Dendritic cell treated with granulocyte-macrophage colony-stimulating factor and Interleukin-4, amounts not matched to agents 40 ng/mL and 50 ng/mL, for 4 days (primary cell): ENCODE measurements at regions not wholly inside any gene's neighbourhood (a gene's known extent, or its start where the extent isn't known, plus 50 kb on each side); places are given as distances from the start of the nearest gene placed in this dataset.

Source experiments
- H3K27ac Mint-ChIP-seq: one replicate; pipeline ENCODE4 v1.8.0; 2022; ENCODE audit warnings: mild to moderate bottlenecking, mixed read lengths
- H3K27me3 Mint-ChIP-seq: one replicate; pipeline ENCODE4 v1.8.0; 2022; ENCODE audit warnings: mild to moderate bottlenecking, mixed read lengths
- H3K36me3 Mint-ChIP-seq: one replicate; pipeline ENCODE4 v1.8.0; 2022; ENCODE audit warnings: low read depth, mixed read lengths
- H3K4me1 Mint-ChIP-seq: one replicate; pipeline ENCODE4 v1.8.0; 2022; ENCODE audit warnings: low read depth, mixed read lengths
- H3K4me3 Mint-ChIP-seq: one replicate; pipeline ENCODE4 v1.8.0; 2022; ENCODE audit warnings: mild to moderate bottlenecking, moderate library complexity, mixed read lengths
- H3K9me3 Mint-ChIP-seq: one replicate; pipeline ENCODE4 v1.8.0; 2022; ENCODE audit warnings: mixed read lengths
- intact Hi-C: fragments of 100-400 bp; cut with micrococcal nuclease; formaldehyde crosslinking; loops from one replicate; pipeline ENCODE4 v1.15.0; 2022

DNA sequence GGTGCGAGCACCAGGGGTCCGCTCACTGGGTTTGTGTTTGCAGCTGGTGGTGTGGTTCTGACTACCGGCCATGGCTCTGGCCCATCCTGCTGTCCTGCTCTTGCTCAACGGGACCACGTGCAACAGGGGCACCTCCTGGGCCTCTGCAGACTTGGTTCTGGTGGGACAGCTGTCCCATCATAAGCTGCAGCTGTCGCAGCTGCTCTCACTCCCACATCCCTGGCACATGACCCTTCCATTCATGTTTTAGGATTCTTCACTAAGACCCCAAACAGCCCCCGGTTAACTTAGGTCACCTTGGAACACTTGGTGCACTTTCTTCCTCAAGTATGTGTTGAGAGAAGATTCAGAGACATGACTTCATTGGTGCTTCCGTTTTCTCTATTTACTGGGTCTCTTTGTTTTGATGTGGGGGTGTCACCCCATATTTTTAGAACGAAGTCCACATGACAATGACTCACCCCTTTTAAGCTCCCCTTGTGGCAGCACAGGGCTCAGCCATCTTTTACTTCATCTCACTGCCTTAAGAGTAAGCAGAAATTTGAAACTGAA lies 68.4 kb upstream of the ARHGEF7 start:
- intact Hi-C loops: loop anchor here (5.0 to 10.0 kb wide), 2 partner anchors 129 to 452 kb away; partner anchors contain the start of gene ANKRD10
- H3K4me3 Mint-ChIP-seq: no peak overlapping the region

GRCh38 chr13:111045170-111045569 lies 69.9 kb upstream of the ARHGEF7 start:
- no peak overlapping the region for H3K27ac Mint-ChIP-seq
- H3K4me1 Mint-ChIP-seq: peaks cover 13% of the 10 kb centered on the region
- no peaks in the 10 kb centered on the region for H3K36me3 Mint-ChIP-seq
- intact Hi-C loops: loop anchor here (5.0 to 10.0 kb wide), 2 partner anchors 128 to 450 kb away; partner anchors contain the start of gene ANKRD10
- H3K27me3 Mint-ChIP-seq: peaks cover 4% of the 10 kb centered on the region
- H3K4me3 Mint-ChIP-seq: no peak overlapping the region
- H3K9me3 Mint-ChIP-seq: no peaks in the 10 kb centered on the region

More for the DNA sequence above, 68.4 kb upstream of the ARHGEF7 start:
- H3K36me3 Mint-ChIP-seq: no peaks in the 10 kb centered on the region
- no peaks in the 10 kb centered on the region for H3K9me3 Mint-ChIP-seq
- H3K27me3 Mint-ChIP-seq: peaks cover 4% of the 10 kb centered on the region
- no peak overlapping the region for H3K27ac Mint-ChIP-seq
- H3K4me1 Mint-ChIP-seq: peaks cover 13% of the 10 kb centered on the region

DNA sequence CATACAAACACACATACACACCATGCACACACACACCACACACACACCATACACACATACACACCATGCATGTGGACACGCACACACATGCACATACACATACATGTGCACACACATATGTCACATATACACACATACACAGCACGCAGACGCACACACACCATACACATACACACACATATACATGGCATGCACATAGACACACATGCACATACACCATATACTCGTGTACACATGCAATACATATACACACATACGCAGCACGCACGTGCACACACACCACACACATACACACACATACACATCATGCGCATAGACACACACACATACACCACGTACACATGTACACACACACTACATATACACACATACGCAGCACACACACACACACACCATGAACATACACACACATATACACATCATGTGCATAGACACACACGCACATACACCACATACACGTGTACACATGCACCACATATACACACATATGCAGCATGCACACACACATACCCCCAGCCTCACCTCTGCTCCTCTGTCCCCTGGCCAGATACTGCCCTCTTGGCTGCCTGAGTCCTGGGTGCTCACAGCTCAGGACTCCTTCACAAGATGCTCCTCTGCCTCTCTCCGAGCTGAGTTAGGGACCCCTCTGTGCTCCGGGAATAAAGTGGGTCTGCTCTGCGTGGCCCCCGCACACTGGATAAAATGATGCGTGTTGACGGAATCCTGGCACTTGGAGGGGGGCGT lies 70.9 kb upstream of the ARHGEF7 start:
- Mint-ChIP-seq H3K4me1 (peaks cover 13% of the 10 kb centered on the region), H3K4me3 (no peak overlapping the region), H3K27me3 (peaks cover 4% of the 10 kb centered on the region), H3K27ac (no peak overlapping the region), H3K36me3 (no peaks in the 10 kb centered on the region), H3K9me3 (no peaks in the 10 kb centered on the region)
- intact Hi-C loops: loop anchor here (10.0 kb wide), 1 partner anchor 449 kb away; no protein-coding TSS in a partner anchor

- no peaks in the 10 kb centered on the region for H3K36me3 Mint-ChIP-seq
- intact Hi-C loops: loop anchor here (10.0 kb wide), 1 partner anchor 449 kb away; no protein-coding TSS in a partner anchor
- H3K27me3 Mint-ChIP-seq: peaks cover 4% of the 10 kb centered on the region
- H3K27ac Mint-ChIP-seq: no peak overlapping the region
- no peak overlapping the region for H3K4me3 Mint-ChIP-seq
- H3K4me1 Mint-ChIP-seq: peaks cover 13% of the 10 kb centered on the region
- no peaks in the 10 kb centered on the region for H3K9me3 Mint-ChIP-seq
These were observed 71.5 kb upstream of the ARHGEF7 start for GRCh38 chr13:111043575-111043982.

DNA sequence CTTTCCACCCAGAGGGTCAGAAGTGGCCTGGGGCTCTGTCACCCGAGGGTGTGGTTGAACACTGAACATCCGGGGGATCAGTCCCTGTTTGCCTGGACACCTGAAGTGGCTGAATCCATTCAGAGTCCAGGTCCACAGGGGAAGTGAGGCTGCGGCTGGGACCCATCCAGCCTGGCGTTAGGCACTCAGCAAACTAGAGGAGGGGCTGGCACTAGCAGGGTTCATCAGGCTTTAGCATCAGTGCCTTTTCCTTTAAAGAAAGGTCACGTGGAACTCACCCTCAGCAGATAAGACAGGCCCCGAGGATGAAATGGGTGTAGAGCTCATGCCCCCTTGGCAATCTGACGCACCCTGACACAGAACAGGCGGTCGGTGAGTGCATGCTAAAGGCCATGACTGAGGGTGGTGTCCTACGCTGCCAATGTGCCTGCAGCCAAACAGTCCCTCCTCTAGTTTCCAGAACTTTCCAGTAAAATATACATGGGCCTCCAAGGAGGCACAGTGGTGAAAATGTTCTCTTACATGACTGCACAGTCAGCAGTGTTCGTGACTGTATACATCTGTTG lies 72.4 kb upstream of the ARHGEF7 start:
- Mint-ChIP-seq H3K27me3 (peaks cover 5% of the 10 kb centered on the region), H3K4me3 (no peak overlapping the region), H3K9me3 (no peaks in the 10 kb centered on the region), H3K36me3 (no peaks in the 10 kb centered on the region), H3K27ac (no peak overlapping the region), H3K4me1 (peaks cover 13% of the 10 kb centered on the region)
- intact Hi-C loops: loop anchor here (10.0 kb wide), 1 partner anchor 448 kb away; no protein-coding TSS in a partner anchor

GRCh38 chr13:111040830-111041229 lies 74.3 kb upstream of the ARHGEF7 start:
- H3K27me3 Mint-ChIP-seq: peaks cover 11% of the 10 kb centered on the region
- no peak overlapping the region for H3K27ac Mint-ChIP-seq
- intact Hi-C loops: loop anchor here (10.0 kb wide), 1 partner anchor 446 kb away; no protein-coding TSS in a partner anchor
- H3K4me1 Mint-ChIP-seq: no peaks in the 10 kb centered on the region
- H3K4me3 Mint-ChIP-seq: no peak overlapping the region
- no peaks in the 10 kb centered on the region for H3K9me3 Mint-ChIP-seq
- no peaks in the 10 kb centered on the region for H3K36me3 Mint-ChIP-seq

DNA sequence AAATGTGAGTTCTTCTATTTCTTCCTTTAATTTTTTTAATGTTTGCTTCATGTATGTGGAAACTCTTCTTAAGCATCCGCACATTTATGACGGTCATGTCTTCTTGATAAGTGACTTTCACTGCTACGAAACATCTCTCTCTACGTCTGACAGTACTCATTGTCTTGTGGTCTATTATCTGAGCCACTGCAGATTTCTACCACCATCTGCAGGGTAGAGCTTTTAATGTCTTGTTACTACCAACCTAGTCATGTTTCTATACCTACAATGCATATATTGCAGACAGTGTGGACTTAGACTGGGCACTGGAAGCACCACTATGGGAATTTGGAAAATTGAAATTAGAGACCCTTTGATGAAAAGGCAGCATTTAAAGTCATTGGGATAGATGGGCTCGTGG lies 75.4 kb upstream of the ARHGEF7 start:
- no peaks in the 10 kb centered on the region for H3K36me3 Mint-ChIP-seq
- no peaks in the 10 kb centered on the region for H3K4me1 Mint-ChIP-seq
- H3K9me3 Mint-ChIP-seq: no peaks in the 10 kb centered on the region
- H3K27me3 Mint-ChIP-seq: peaks cover 14% of the 10 kb centered on the region
- intact Hi-C loops: loop anchor here (10.0 kb wide), 1 partner anchor 445 kb away; no protein-coding TSS in a partner anchor
- no peak overlapping the region for H3K27ac Mint-ChIP-seq
- H3K4me3 Mint-ChIP-seq: no peak overlapping the region

DNA sequence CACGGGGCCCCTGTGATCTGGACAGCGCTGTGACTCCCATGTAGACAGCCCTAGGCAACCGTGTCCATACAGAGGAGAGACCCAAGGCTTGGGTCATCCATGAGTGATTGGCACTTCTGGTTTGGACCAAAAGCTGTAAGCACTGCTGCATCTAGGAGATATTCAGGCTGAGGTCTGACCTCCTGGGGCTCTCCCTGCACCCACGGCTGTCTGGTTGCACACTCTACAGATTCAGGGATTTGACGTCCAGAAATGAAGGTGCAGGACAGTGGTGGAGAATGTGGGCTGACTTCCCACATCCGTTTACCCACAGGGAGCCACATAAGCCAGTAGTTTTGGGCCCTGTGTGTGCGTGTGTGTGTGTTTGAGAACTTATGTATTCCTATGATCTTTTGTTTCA lies 76.2 kb upstream of the ARHGEF7 start:
- Mint-ChIP-seq H3K27me3 (peaks cover 14% of the 10 kb centered on the region), H3K4me3 (no peak overlapping the region), H3K36me3 (no peaks in the 10 kb centered on the region), H3K4me1 (no peaks in the 10 kb centered on the region), H3K27ac (no peak overlapping the region), H3K9me3 (no peaks in the 10 kb centered on the region)
- intact Hi-C loops: no loop called here

DNA sequence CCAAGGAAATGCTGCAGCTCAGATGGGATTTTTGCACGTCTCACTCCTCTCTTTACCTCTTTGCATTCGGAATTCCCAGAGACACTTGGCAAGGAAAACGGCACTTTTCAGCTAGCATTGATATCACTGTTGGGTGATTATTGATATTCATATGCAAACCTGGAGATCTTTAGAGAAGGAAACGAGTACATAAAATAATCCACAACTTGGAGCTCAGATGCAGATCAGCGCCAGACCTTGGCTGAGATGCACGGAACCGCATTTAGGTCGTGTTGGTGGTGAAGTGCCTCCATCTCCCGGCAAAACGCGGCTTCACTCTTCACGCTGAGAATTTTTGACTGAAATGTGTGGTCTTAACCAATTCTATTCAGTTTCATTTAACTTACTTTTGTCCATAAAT lies 77.2 kb upstream of the ARHGEF7 start:
- intact Hi-C loops: no loop called here
- H3K9me3 Mint-ChIP-seq: no peaks in the 10 kb centered on the region
- no peak overlapping the region for H3K4me3 Mint-ChIP-seq
- no peaks in the 10 kb centered on the region for H3K36me3 Mint-ChIP-seq
- H3K27me3 Mint-ChIP-seq: peaks cover 15% of the 10 kb centered on the region
- H3K27ac Mint-ChIP-seq: no peak overlapping the region
- no peaks in the 10 kb centered on the region for H3K4me1 Mint-ChIP-seq

DNA sequence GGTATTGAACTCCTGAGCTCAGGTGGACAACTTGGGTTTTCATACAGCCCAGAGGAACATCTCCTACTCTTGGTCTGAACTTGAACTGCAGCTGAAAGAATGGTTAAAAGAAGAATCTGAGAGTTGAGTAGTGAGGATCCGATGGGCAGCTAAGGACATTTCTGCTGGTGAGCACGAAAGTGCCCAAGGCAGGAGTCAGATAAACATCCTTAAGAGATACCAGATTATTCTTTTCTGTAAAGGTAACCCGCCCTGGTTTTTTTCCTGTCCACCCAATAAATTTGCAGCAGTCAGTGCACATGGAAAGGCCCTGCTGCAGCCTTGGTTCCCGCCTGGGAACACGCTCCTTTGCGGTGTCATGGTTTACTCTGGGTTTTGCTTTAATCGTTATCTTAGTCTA lies 78.4 kb upstream of the ARHGEF7 start:
- Mint-ChIP-seq H3K4me1 (no peaks in the 10 kb centered on the region), H3K27me3 (peaks cover 14% of the 10 kb centered on the region), H3K4me3 (no peak overlapping the region), H3K27ac (no peak overlapping the region), H3K9me3 (no peaks in the 10 kb centered on the region), H3K36me3 (no peaks in the 10 kb centered on the region)
- intact Hi-C loops: no loop called here

DNA sequence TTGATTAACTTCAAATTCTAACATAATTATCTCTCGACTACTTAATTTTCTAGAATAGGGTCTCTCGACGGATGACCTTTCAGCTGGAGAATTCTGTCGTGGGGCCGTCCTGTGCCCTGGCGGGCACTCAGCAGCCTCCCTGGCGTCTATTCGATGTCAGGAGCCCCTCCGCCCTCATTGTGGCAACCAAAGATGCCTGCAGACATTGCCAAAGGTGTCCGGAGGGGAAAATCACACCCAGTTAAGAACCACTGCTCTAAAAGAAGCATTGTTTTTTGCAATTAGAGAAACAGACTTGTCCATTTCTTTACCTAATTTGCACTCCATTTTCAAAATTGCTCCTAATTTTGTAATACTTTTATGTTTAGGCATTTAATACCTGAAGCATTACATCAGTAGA lies 79.2 kb upstream of the ARHGEF7 start:
- Mint-ChIP-seq H3K4me3 (no peak overlapping the region), H3K9me3 (no peaks in the 10 kb centered on the region), H3K27ac (no peak overlapping the region), H3K27me3 (peaks cover 14% of the 10 kb centered on the region), H3K4me1 (no peaks in the 10 kb centered on the region), H3K36me3 (no peaks in the 10 kb centered on the region)
- intact Hi-C loops: no loop called here

DNA sequence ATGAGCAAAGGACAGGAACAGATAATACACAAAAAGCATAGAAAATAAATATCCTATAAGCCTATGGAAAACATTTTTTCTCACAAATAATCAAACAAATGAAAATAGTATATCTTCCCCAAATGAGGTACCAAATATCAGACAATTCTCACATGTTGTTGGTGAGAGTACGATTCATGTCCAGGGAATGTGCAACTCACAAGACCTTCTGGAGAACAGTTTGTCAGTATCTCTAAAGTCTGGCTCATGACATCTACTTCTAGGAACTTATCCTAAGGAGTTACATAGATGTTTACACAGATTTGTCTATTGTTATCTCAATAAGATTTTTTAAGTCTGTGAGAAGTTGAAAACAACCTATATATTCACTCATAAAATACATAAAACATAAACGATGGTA lies 80.3 kb upstream of the ARHGEF7 start:
- intact Hi-C loops: no loop called here

GRCh38 chr13:111033172-111034130 lies 81.7 kb upstream of the ARHGEF7 start:
- no peak overlapping the region for H3K27ac Mint-ChIP-seq
- intact Hi-C loops: no loop called here
- no peaks in the 10 kb centered on the region for H3K9me3 Mint-ChIP-seq
- H3K27me3 Mint-ChIP-seq: peaks cover 17% of the 10 kb centered on the region
- no peaks in the 10 kb centered on the region for H3K36me3 Mint-ChIP-seq
- H3K4me1 Mint-ChIP-seq: no peaks in the 10 kb centered on the region
- H3K4me3 Mint-ChIP-seq: no peak overlapping the region

More for the DNA sequence above, 80.3 kb upstream of the ARHGEF7 start:
- no peaks in the 10 kb centered on the region for H3K36me3 Mint-ChIP-seq
- H3K4me3 Mint-ChIP-seq: no peak overlapping the region
- H3K27me3 Mint-ChIP-seq: peaks cover 14% of the 10 kb centered on the region
- H3K4me1 Mint-ChIP-seq: no peaks in the 10 kb centered on the region
- H3K9me3 Mint-ChIP-seq: no peaks in the 10 kb centered on the region
- H3K27ac Mint-ChIP-seq: no peak overlapping the region
